Thyroid gland (tissue), 4 donors: ENCODE measurements at regions not wholly inside any gene's neighbourhood (a gene's known extent, or its start where the extent isn't known, plus 50 kb on each side); places are given as distances from the start of the nearest gene placed in this dataset.

Experiments used
- DNase-seq, 2 donors: peaks; one replicate each; pipeline ENCODE4 v3.0.0-alpha.2; 2019
- H3K27ac ChIP-seq, 3 donors: fragments of 200-600 bp; sonication (generic); 1 replicate in 2 of 3; 2 replicates in 1 of 3; pipeline ENCODE4 v1.5.1; 2016 to 2019; ENCODE audit warnings: mild to moderate bottlenecking in 1 of 3, moderate library complexity in 1 of 3
- H3K27me3 ChIP-seq: fragments of 200-600 bp; sonication (generic); one replicate; pipeline ENCODE4 v1.5.1; 2019
- H3K36me3 ChIP-seq, 2 donors: fragments of 200-600 bp; sonication (generic); one replicate each; pipeline ENCODE4 v1.5.1; 2016 to 2019
- H3K4me1 ChIP-seq, 2 donors: fragments of 200-600 bp; sonication (generic); one replicate each; pipeline ENCODE4 v1.5.1; 2017 to 2019
- H3K4me3 ChIP-seq, 3 donors: fragments of 200-600 bp; sonication (generic); replicated peaks in 1 of 3; 1 replicate in 2 of 3; 2 replicates in 1 of 3; pipeline ENCODE4 v1.5.1; 2016; ENCODE audit warnings: mild to moderate bottlenecking in 1 of 3
- H3K9me3 ChIP-seq: fragments of 200-600 bp; sonication (generic); one replicate; pipeline ENCODE4 v1.5.1; 2017
- POLR2A ChIP-seq, 2 donors: fragments of 450-650 bp; IDR thresholded peaks; one replicate each; pipeline ENCODE4 v1.6.1; 2017; ENCODE audit warnings: antibody characterized with exemption in 2 of 2, mild to moderate bottlenecking in 2 of 2, moderate library complexity in 1 of 2
- WGBS, 2 donors: methylation state at CpG; one replicate each; pipeline ENCODE4 v1.1.5; 2017; 5-methylcytosine and 5-hydroxymethylcytosine counted together
- intact Hi-C: fragments of 100-400 bp; cut with DNase I; formaldehyde crosslinking; loops from one replicate; pipeline ENCODE4 v1.15.1; 2023
- TF ChIP-seq, protein P1 (sequence below), 6 experiments: fragments of 200-600 bp in 3 of 6; fragments of 450-650 bp in 3 of 6; sonication (generic) in 3 of 6; IDR thresholded peaks; one replicate each; pipeline ENCODE4 v1.5.1; 2016 to 2019; ENCODE audit warnings: antibody characterized with exemption in 6 of 6, mild to moderate bottlenecking in 2 of 6, inconsistent platforms in 1 of 6, moderate library complexity in 1 of 6

DNA sequence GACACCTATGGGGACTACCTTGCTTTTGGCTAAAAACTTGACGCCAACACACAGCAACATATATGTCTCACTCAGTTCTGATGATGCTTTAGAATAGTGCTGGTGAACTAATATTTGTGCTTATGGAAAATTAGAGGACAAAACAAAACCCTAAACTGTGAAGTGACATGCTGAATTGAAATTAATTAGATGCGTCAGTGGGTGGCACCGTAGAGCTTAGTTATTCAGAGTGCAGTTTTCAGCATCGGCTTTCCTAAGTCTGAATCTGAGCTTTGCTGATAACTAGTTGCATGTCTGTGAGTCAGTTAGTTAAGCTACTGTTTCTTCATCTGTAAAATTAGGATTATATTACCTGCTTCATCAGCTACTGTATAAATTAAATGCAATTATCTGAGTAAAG is 245.0 kb upstream of the SORCS1 start:
- intact Hi-C loops, result no loop called here
- WGBS, 2 donors, result 53 to 56% methylated on average over 4 of the region's 4 CpGs

DNA sequence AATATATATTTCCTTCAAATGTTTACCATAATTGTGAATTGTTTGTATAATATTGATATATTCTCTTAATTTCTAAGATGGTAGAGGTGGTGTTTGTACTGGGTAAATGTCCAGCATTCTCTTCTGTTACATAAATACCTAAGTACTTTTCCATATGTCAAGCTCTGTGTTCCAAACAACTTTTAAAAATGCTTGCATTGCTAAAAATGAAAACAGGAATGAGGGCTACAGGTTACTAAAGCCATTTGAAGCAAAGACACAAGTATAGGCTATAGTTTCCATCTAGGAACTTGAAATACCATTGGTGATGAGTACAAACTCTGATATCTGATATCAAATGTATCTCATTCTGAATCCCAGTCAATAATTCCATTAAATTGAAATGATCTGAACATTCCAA is 233.6 kb upstream of the SORCS1 start:
- Histone ChIP-seq H3K27me3 (no peaks in the 10 kb centered on the region), H3K4me3 (no peak overlapping the region), H3K27ac (no peak overlapping the region), H3K9me3 (no peaks in the 10 kb centered on the region), H3K36me3 (no peaks in the 10 kb centered on the region), H3K4me1 (no peaks in the 10 kb centered on the region)
- TF ChIP-seq POLR2A (IDR thresholded peaks at IDR 0.05), result no peak
- intact Hi-C loops, result no loop called here
- no peak for DNase-seq

More for the DNA sequence above, 245.0 kb upstream of the SORCS1 start:
- H3K4me1 ChIP-seq, result no peaks in the 10 kb centered on the region
- no peaks in the 10 kb centered on the region for H3K36me3 ChIP-seq
- no peak overlapping the region for H3K4me3 ChIP-seq
- H3K27ac ChIP-seq, result no peak overlapping the region
- H3K9me3 ChIP-seq, result no peaks in the 10 kb centered on the region
- no peaks in the 10 kb centered on the region for H3K27me3 ChIP-seq
- peak; percentile 18 to 31 for DNase-seq
- no peak for TF ChIP-seq POLR2A (IDR thresholded peaks at IDR 0.05)
- TF ChIP-seq, protein P1, sequence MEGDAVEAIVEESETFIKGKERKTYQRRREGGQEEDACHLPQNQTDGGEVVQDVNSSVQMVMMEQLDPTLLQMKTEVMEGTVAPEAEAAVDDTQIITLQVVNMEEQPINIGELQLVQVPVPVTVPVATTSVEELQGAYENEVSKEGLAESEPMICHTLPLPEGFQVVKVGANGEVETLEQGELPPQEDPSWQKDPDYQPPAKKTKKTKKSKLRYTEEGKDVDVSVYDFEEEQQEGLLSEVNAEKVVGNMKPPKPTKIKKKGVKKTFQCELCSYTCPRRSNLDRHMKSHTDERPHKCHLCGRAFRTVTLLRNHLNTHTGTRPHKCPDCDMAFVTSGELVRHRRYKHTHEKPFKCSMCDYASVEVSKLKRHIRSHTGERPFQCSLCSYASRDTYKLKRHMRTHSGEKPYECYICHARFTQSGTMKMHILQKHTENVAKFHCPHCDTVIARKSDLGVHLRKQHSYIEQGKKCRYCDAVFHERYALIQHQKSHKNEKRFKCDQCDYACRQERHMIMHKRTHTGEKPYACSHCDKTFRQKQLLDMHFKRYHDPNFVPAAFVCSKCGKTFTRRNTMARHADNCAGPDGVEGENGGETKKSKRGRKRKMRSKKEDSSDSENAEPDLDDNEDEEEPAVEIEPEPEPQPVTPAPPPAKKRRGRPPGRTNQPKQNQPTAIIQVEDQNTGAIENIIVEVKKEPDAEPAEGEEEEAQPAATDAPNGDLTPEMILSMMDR (IDR thresholded peaks at IDR 0.05), result peak in 3 of 6 experiments; percentile 28 to 52 (median 35)

GRCh38 chr10:107391901-107392300 is 227.4 kb upstream of the SORCS1 start:
- no peaks in the 10 kb centered on the region for H3K27me3 ChIP-seq
- H3K36me3 ChIP-seq, result no peaks in the 10 kb centered on the region
- H3K4me3 ChIP-seq, result no peak overlapping the region
- no peak for DNase-seq
- TF ChIP-seq, protein P1 (IDR thresholded peaks at IDR 0.05), result no peak
- WGBS, 2 donors, result 86 to 91% methylated on average over 4 of the region's 4 CpGs
- H3K27ac ChIP-seq, result no peak overlapping the region
- intact Hi-C loops, result no loop called here
- no peaks in the 10 kb centered on the region for H3K4me1 ChIP-seq
- no peaks in the 10 kb centered on the region for H3K9me3 ChIP-seq

DNA sequence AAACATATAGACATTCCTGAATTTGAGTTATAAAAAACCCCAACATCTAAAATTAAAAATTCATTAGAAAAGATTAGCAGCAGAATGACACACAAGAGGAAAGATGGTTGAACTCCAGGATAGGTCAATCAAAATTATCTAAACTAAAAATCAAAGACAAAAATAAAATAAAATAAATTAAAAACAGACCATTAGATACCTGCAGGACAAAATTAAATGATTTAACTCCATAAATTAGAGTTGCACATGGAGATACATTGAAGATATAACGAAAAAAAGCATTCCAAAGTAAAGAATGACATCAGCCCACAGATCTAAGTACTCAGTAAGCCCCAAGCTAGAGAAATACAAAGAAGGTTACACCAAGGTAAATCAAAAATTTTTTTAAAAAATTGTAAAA is 226.1 kb upstream of the SORCS1 start:
- Histone ChIP-seq H3K36me3 (no peaks in the 10 kb centered on the region), H3K4me3 (no peak overlapping the region), H3K27me3 (no peaks in the 10 kb centered on the region), H3K9me3 (no peaks in the 10 kb centered on the region), H3K27ac (no peak overlapping the region), H3K4me1 (no peaks in the 10 kb centered on the region)
- WGBS, 2 donors, result 88 to 89% methylated on average over 1 of the region's 1 CpG
- DNase-seq, result no peak
- intact Hi-C loops, result no loop called here
- TF ChIP-seq, protein P1 (IDR thresholded peaks at IDR 0.05), result no peak
- TF ChIP-seq POLR2A (IDR thresholded peaks at IDR 0.05), result no peak

- 92% methylated on average over 3 of the region's 3 CpGs for WGBS, 2 donors
- Histone ChIP-seq H3K27ac (no peak overlapping the region), H3K27me3 (no peaks in the 10 kb centered on the region), H3K4me1 (no peaks in the 10 kb centered on the region), H3K9me3 (no peaks in the 10 kb centered on the region), H3K4me3 (no peak overlapping the region), H3K36me3 (no peaks in the 10 kb centered on the region)
- TF ChIP-seq, protein P1 (IDR thresholded peaks at IDR 0.05), result no peak
- no peak for TF ChIP-seq POLR2A (IDR thresholded peaks at IDR 0.05)
- DNase-seq, result no peak
- intact Hi-C loops, result no loop called here
Measured at GRCh38 chr10:107383357-107383756, 218.9 kb upstream of the SORCS1 start.

GRCh38 chr10:107379601-107380000 is 215.1 kb upstream of the SORCS1 start:
- no peaks in the 10 kb centered on the region for H3K4me1 ChIP-seq
- no peaks in the 10 kb centered on the region for H3K27me3 ChIP-seq
- no peaks in the 10 kb centered on the region for H3K9me3 ChIP-seq
- intact Hi-C loops, result no loop called here
- TF ChIP-seq, protein P1 (IDR thresholded peaks at IDR 0.05), result no peak
- TF ChIP-seq POLR2A (IDR thresholded peaks at IDR 0.05), result no peak
- WGBS, 2 donors, result 91 to 100% methylated on average over 2 of the region's 2 CpGs
- DNase-seq, result no peak
- no peak overlapping the region for H3K4me3 ChIP-seq
- no peak overlapping the region for H3K27ac ChIP-seq
- no peaks in the 10 kb centered on the region for H3K36me3 ChIP-seq
